Neural crest cell (in vitro differentiated cells): ENCODE measurements at regions not wholly inside any gene's neighbourhood (a gene's known extent, or its start where the extent isn't known, plus 50 kb on each side); places are given as distances from the start of the nearest gene placed in this dataset.

Source experiments
- DNase-seq: peaks from one replicate; pipeline ENCODE4 v3.0.0; 2021; ENCODE audit warnings: low read depth, mixed read lengths, low spot score
- H3K27ac Mint-ChIP-seq: one replicate; pipeline ENCODE4 v1.8.0; 2021; ENCODE audit warnings: mild to moderate bottlenecking, mixed read lengths; ENCODE audit not compliant: unreplicated experiment
- H3K27me3 Mint-ChIP-seq: 2 replicates; pipeline ENCODE4 v1.8.0; 2021; ENCODE audit warnings: low read depth, mild to moderate bottlenecking, mixed read lengths
- H3K36me3 Mint-ChIP-seq: 2 replicates; pipeline ENCODE4 v1.8.0; 2021; ENCODE audit warnings: low read depth, mild to moderate bottlenecking, mixed read lengths
- H3K4me1 Mint-ChIP-seq: 2 replicates; pipeline ENCODE4 v1.8.0; 2021; ENCODE audit warnings: mixed read lengths
- H3K4me3 Mint-ChIP-seq: one replicate; pipeline ENCODE4 v1.8.0; 2021; ENCODE audit warnings: mild to moderate bottlenecking, mixed read lengths
- H3K9me3 Mint-ChIP-seq: 2 replicates; pipeline ENCODE4 v1.8.0; 2021; ENCODE audit warnings: mixed read lengths
- TF ChIP-seq, protein P1 (sequence below): fragments of 200-600 bp; sonication (generic); conservative IDR thresholded peaks from 2 replicates; pipeline ENCODE4 v1.5.0; 2021; ENCODE audit warnings: antibody characterized with exemption, mild to moderate bottlenecking

DNA sequence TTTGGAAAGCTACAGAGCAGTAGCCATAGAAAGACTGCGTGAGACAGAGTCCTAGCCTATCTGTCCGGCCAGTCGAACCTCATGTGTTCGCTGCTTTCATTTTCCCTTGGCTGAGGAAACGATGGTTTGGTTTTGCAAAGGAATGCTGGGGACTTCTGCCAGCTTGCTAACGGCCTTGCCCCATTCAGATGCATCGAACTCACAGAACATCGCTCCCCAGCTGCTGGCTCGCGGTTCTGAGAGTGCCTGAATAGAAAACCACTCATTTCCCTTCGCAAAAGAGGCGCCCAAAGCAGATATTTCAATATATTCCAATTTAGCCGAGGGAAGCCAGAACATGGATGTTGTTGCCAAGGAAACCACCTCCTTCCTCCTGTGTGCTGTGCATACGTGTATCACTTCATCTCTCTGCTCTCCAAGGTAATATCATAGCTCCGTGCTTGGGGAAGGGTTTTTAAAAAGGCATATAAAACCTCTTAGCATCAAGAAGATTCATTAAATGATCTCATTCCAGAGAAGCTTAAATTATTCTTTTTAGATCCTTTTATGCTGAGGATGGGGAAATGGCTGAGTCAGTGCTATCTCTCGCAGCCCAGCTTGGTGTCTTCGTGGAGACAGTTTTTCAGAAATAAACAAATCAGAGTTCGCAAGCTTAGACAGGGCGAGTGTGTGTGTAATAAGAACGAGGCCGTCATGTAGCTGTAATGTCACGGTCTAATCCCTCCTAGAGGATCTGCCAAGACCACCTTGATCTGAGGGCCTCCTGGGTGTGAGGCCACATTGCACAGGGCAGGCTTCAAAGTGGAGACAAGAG is 215.2 kb downstream of the RPS24 start:
- peaks cover 12% of the 10 kb centered on the region for H3K36me3 Mint-ChIP-seq
- peaks cover 12% of the 10 kb centered on the region for H3K9me3 Mint-ChIP-seq
- H3K4me3 Mint-ChIP-seq, result no peak overlapping the region
- H3K4me1 Mint-ChIP-seq, result peaks cover 4% of the 10 kb centered on the region
- TF ChIP-seq, protein P1, sequence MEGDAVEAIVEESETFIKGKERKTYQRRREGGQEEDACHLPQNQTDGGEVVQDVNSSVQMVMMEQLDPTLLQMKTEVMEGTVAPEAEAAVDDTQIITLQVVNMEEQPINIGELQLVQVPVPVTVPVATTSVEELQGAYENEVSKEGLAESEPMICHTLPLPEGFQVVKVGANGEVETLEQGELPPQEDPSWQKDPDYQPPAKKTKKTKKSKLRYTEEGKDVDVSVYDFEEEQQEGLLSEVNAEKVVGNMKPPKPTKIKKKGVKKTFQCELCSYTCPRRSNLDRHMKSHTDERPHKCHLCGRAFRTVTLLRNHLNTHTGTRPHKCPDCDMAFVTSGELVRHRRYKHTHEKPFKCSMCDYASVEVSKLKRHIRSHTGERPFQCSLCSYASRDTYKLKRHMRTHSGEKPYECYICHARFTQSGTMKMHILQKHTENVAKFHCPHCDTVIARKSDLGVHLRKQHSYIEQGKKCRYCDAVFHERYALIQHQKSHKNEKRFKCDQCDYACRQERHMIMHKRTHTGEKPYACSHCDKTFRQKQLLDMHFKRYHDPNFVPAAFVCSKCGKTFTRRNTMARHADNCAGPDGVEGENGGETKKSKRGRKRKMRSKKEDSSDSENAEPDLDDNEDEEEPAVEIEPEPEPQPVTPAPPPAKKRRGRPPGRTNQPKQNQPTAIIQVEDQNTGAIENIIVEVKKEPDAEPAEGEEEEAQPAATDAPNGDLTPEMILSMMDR, result no peak
- H3K27me3 Mint-ChIP-seq, result no peaks in the 10 kb centered on the region
- DNase-seq, result no peak
- no peak overlapping the region for H3K27ac Mint-ChIP-seq

DNA sequence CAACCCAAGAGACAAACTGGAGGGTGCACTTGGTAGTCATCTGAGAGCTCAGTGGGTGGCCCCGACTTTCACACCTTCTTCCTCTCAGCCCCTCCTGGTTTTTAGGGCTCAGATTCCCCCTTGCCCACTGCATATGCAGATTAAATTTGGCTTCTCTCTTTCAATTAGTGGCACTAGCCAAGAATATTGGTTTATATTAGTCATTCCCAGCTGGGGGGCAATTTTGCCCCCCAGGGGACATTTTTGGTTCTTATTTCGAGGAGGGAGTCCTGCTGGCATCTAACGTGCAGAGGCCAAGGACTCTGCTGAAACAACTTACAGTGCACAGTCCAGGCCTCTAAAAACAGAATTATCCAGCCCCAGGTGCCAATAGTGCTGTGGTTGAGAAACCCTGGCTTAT is 216.0 kb downstream of the RPS24 start:
- H3K9me3 Mint-ChIP-seq, result peaks cover 9% of the 10 kb centered on the region
- DNase-seq, result no peak
- peaks cover 4% of the 10 kb centered on the region for H3K4me1 Mint-ChIP-seq

DNA sequence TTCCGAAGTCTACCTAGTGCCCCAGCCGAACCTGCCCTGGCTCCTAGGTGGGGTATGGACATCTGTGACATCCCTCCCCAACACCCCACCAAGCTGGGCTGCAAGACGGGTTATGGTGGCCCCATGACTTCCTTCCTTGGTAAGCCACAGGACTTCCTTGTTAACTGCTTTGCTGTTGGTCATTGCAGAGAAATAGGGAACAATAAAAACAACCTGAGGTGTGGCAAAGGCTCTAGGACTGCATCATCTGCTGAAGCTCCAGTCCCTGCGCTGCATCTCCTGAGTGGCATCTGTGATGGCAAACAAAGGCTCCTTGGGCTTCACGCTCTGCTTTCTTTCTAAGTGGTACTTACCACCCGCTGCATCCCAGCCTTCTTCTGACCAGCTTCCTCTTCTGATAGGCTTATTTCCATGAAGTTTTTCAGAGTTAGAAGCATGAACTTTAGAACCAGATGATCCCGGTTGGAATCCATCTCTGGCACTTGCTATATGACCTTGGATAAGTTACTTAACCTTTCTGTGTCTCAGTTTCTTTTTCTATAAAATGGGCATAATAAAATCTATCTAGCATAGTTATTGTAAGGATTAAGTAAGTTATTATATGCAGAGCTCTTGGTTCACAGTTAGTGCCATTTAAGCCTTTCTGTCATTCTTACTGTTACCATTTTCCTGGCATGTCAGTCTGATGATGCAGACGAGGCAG is 216.8 kb downstream of the RPS24 start:
- TF ChIP-seq, protein P1, result no peak
- no peaks in the 10 kb centered on the region for H3K27me3 Mint-ChIP-seq
- no peak for DNase-seq
- H3K4me3 Mint-ChIP-seq, result no peak overlapping the region
- peaks cover 2% of the 10 kb centered on the region for H3K9me3 Mint-ChIP-seq
- H3K27ac Mint-ChIP-seq, result no peak overlapping the region
- H3K36me3 Mint-ChIP-seq, result peaks cover 2% of the 10 kb centered on the region
- peaks cover 9% of the 10 kb centered on the region for H3K4me1 Mint-ChIP-seq

More for the DNA sequence above, 216.0 kb downstream of the RPS24 start:
- Mint-ChIP-seq H3K27me3 (no peaks in the 10 kb centered on the region), H3K36me3 (peaks cover 10% of the 10 kb centered on the region), H3K27ac (peak overlapping the region; percentile 15), H3K4me3 (no peak overlapping the region)
- TF ChIP-seq, protein P1, result no peak

DNA sequence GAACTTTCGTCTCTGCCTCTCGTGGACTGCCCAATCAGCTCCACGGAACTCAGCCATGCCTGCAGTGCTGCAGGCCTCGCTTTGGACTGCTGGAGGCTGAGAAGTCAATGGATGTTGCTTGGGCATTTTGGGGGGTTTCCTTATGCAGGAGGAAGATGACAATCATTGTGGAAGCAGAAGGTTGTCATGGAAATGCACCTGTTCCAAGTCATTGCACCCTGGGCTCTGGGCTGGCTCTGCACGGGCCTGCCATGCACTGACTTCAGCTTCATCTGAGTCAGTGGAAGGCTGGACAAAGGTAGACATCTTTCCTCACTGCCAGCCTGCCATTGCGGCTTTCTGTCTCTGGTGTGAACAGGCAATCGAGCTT is 217.3 kb downstream of the RPS24 start:
- TF ChIP-seq, protein P1, result no peak
- Mint-ChIP-seq H3K4me3 (no peak overlapping the region), H3K4me1 (peaks cover 12% of the 10 kb centered on the region), H3K27me3 (no peaks in the 10 kb centered on the region), H3K27ac (no peak overlapping the region), H3K9me3 (no peaks in the 10 kb centered on the region), H3K36me3 (no peaks in the 10 kb centered on the region)
- no peak for DNase-seq

DNA sequence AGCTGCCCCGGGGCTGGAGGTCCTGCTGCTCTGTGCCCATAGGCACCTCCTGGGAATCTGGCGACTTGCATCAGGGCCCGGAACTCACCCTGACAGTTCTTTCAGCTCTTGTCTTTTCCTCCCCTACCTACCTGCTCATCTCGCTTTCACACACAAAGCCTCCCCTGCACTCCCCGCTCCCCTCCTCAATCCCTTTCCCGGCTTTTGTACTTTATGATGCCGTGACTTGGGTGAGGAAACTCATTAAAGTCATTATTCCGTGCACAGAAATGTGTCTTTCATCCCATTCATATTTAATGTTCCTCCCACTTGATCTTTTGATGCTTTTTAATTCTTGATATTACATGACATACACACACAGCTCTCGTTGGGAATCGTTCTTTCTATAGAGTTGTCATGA is 218.6 kb downstream of the RPS24 start:
- H3K4me1 Mint-ChIP-seq, result peaks cover 17% of the 10 kb centered on the region
- DNase-seq, result no peak
- no peaks in the 10 kb centered on the region for H3K36me3 Mint-ChIP-seq

More for the DNA sequence above, 218.6 kb downstream of the RPS24 start:
- H3K27ac Mint-ChIP-seq, result no peak overlapping the region
- no peaks in the 10 kb centered on the region for H3K27me3 Mint-ChIP-seq
- TF ChIP-seq, protein P1, result no peak
- no peaks in the 10 kb centered on the region for H3K9me3 Mint-ChIP-seq
- no peak overlapping the region for H3K4me3 Mint-ChIP-seq
